GM12878 (cell line): ENCODE measurements at regions not wholly inside any gene's neighbourhood (a gene's known extent, or its start where the extent isn't known, plus 50 kb on each side); places are given as distances from the start of the nearest gene placed in this dataset.

Experiments used
- FOS ChIP-seq: IDR thresholded peaks from 3 replicates; pipeline ENCODE4 v1.6.1; 2011; ENCODE audit warnings: borderline replicate concordance; ENCODE audit not compliant: insufficient read length; ENCODE audit errors: extremely low read depth
- IRF3 ChIP-seq: fragments of 450-650 bp; IDR thresholded peaks from 2 replicates; pipeline ENCODE4 v1.6.1; 2014; ENCODE audit warnings: mild to moderate bottlenecking
- SIX5 ChIP-seq: IDR thresholded peaks from 2 replicates; pipeline ENCODE4 v1.6.1; 2011; ENCODE audit warnings: mild to moderate bottlenecking, low read depth, low read length, moderate library complexity; ENCODE audit not compliant: severe bottlenecking
- TF ChIP-seq, protein P1 (sequence below), 3 experiments: IDR thresholded peaks in 2 of 3; conservative IDR thresholded peaks in 1 of 3; 2 replicates each; pipeline ENCODE4 v1.5.1; 2011; ENCODE audit warnings: low read depth in 3 of 3, low read length in 3 of 3, mild to moderate bottlenecking in 3 of 3, control low read depth in 2 of 3, moderate library complexity in 2 of 3, inconsistent platforms in 1 of 3, mixed read lengths in 1 of 3; ENCODE audit not compliant: control insufficient read depth in 2 of 3, insufficient read depth in 1 of 3; ENCODE audit errors: extremely low read depth in 1 of 3

DNA sequence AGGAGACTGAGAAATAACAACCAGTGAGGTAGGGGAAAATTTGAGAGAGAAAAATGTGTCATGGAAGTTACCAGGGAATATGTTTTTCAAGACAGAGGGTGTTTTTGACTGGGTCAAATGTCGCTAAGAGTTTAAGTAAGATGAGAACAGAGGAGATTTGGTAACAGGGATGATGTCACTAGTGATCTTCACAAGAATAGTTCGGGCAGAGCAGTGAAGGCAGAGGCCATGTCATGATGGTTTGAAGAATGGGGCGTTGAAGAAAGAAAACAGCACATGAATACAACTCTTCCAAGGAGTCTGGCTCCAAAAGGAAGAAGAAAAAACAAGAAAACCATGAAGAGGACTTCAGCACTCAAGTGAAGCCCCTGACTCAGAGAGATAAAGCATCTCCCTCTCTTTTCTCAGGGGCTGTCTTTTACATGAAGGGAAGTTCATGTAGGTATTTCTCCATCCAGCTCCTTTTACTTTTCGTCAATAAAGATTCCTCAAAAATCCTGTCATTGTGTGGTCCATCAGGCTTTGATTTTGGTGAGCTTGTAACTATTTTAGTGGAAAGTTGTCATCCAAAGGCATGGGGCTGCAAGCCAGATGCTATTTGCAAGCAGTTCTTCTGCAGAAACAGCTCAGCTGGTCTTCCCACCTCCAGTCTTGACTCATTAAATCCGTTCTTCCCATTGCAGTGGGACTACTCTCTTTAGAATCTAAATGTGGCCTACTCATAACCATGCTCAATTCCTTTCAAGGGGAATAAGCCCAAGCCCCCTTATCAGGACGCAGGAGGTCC lies 397.3 kb downstream of the LMX1A start:
- TF ChIP-seq, protein P1, sequence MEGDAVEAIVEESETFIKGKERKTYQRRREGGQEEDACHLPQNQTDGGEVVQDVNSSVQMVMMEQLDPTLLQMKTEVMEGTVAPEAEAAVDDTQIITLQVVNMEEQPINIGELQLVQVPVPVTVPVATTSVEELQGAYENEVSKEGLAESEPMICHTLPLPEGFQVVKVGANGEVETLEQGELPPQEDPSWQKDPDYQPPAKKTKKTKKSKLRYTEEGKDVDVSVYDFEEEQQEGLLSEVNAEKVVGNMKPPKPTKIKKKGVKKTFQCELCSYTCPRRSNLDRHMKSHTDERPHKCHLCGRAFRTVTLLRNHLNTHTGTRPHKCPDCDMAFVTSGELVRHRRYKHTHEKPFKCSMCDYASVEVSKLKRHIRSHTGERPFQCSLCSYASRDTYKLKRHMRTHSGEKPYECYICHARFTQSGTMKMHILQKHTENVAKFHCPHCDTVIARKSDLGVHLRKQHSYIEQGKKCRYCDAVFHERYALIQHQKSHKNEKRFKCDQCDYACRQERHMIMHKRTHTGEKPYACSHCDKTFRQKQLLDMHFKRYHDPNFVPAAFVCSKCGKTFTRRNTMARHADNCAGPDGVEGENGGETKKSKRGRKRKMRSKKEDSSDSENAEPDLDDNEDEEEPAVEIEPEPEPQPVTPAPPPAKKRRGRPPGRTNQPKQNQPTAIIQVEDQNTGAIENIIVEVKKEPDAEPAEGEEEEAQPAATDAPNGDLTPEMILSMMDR (IDR thresholded peaks at IDR 0.05 in 2 of 3, conservative IDR thresholded peaks at IDR 0.05 in 1 of 3; ENCODE audit: control insufficient read depth in 2 of 3, extremely low read depth in 1 of 3, insufficient read depth in 1 of 3, low read depth in 3 of 3, low read length in 3 of 3): no peak
- TF ChIP-seq IRF3: no peak
- TF ChIP-seq SIX5: no peak
- no peak for TF ChIP-seq FOS
